Osteoblast (primary cell): ENCODE measurements at regions not wholly inside any gene's neighbourhood (a gene's known extent, or its start where the extent isn't known, plus 50 kb on each side); places are given as distances from the start of the nearest gene placed in this dataset.

Source experiments
- DNase-seq: peaks from one replicate; pipeline ENCODE4 v3.0.0; 2011; ENCODE audit warnings: low spot score, mixed read lengths; ENCODE audit not compliant: insufficient read length; ENCODE audit errors: missing footprints
- H2AFZ ChIP-seq: 2 replicates; pipeline ENCODE4 v1.6.0; 2011; ENCODE audit warnings: mild to moderate bottlenecking, low read length
- H3K27ac ChIP-seq: 2 replicates; pipeline ENCODE4 v1.5.1; 2011; ENCODE audit warnings: mild to moderate bottlenecking, low read depth, low read length, moderate library complexity
- H3K27me3 ChIP-seq: 2 replicates; pipeline ENCODE4 v1.6.0; 2012; ENCODE audit warnings: mild to moderate bottlenecking, control low read depth, inconsistent platforms, low read length, moderate library complexity; ENCODE audit not compliant: insufficient read depth
- H3K36me3 ChIP-seq: 2 replicates; pipeline ENCODE4 v1.5.1; 2011; ENCODE audit warnings: mild to moderate bottlenecking, low read length, control low read depth, moderate library complexity; ENCODE audit not compliant: insufficient read depth
- H3K4me1 ChIP-seq: 2 replicates; pipeline ENCODE4 v1.5.1; 2011; ENCODE audit warnings: mild to moderate bottlenecking, low read length, control low read depth, moderate library complexity; ENCODE audit not compliant: insufficient read depth
- H3K4me2 ChIP-seq: 2 replicates; pipeline ENCODE4 v1.6.0; 2011; ENCODE audit warnings: mild to moderate bottlenecking, low read length; ENCODE audit not compliant: insufficient read depth
- H3K4me3 ChIP-seq: fragments of 200-600 bp; sonication (generic); 3 replicates; pipeline ENCODE4 v1.5.1; 2012; ENCODE audit warnings: mild to moderate bottlenecking, low read length, inconsistent platforms; ENCODE audit not compliant: insufficient read depth
- H3K79me2 ChIP-seq: 2 replicates; pipeline ENCODE4 v1.6.0; 2012; ENCODE audit warnings: mild to moderate bottlenecking, low read length, control low read depth, inconsistent platforms; ENCODE audit not compliant: insufficient read depth
- H3K9me3 ChIP-seq: 2 replicates; pipeline ENCODE4 v1.5.1; 2011; ENCODE audit warnings: low read depth, low read length, control low read depth
- H4K20me1 ChIP-seq: 2 replicates; pipeline ENCODE4 v1.6.0; 2012; ENCODE audit warnings: mild to moderate bottlenecking, low read length, control low read depth; ENCODE audit not compliant: insufficient read depth
- TF ChIP-seq, protein P1 (sequence below): IDR thresholded peaks from 2 replicates; pipeline ENCODE4 v1.5.1; 2011; ENCODE audit warnings: mild to moderate bottlenecking, low read depth, low read length, moderate library complexity; ENCODE audit errors: extremely low read depth

GRCh38 chr9:21580636-21581378, 98.7 kb upstream of the IFNE start:
- Histone ChIP-seq H3K27ac (peak overlapping the region; percentile 94), H3K79me2 (peaks cover 3% of the 10 kb centered on the region), H3K27me3 (no peaks in the 10 kb centered on the region), H3K36me3 (no peaks in the 10 kb centered on the region), H4K20me1 (no peaks in the 10 kb centered on the region), H2AFZ (no peak overlapping the region), H3K4me1 (peaks cover 50% of the 10 kb centered on the region), H3K4me2 (peak overlapping the region; percentile 73), H3K9me3 (no peaks in the 10 kb centered on the region), H3K4me3 (peak overlapping the region; percentile 14)
- no peak for DNase-seq
- TF ChIP-seq, protein P1, sequence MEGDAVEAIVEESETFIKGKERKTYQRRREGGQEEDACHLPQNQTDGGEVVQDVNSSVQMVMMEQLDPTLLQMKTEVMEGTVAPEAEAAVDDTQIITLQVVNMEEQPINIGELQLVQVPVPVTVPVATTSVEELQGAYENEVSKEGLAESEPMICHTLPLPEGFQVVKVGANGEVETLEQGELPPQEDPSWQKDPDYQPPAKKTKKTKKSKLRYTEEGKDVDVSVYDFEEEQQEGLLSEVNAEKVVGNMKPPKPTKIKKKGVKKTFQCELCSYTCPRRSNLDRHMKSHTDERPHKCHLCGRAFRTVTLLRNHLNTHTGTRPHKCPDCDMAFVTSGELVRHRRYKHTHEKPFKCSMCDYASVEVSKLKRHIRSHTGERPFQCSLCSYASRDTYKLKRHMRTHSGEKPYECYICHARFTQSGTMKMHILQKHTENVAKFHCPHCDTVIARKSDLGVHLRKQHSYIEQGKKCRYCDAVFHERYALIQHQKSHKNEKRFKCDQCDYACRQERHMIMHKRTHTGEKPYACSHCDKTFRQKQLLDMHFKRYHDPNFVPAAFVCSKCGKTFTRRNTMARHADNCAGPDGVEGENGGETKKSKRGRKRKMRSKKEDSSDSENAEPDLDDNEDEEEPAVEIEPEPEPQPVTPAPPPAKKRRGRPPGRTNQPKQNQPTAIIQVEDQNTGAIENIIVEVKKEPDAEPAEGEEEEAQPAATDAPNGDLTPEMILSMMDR: no peak

DNA sequence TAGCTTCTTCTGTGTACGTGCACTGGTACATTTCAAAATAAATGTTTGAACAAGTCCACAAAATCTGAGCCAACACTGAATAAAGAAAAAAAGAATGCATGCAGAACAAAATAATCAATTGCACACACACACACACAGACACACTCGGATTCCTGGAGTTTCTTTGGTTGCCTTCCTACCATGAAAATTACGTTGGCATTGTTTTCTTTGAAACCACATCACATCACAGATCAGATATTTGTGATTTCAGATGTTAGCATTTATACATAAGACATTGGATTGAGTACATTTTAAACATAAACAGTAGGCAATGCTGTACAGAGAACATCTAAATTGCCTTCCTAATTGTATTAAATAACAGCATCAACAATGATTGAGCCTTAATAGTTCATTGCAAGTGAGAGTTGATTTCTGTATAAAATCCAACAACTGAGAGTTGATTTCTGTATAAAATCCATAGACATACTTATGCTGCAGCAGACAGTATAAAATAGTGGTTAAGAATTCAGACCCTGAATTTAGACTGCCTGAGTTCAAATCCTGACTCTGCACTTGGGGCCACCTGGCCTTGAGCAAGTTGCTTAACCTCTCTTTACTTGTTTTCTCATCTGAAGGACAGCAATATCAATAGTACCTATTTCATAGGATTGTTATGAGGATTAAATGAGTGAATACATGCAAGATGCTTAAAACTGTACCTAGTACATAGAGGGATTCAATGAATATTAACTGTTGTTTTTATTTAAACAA, 101.7 kb upstream of the IFNE start:
- TF ChIP-seq, protein P1: no peak
- H3K4me2 ChIP-seq: peak overlapping the region; percentile 67
- H3K27me3 ChIP-seq: no peaks in the 10 kb centered on the region
- H3K4me3 ChIP-seq: no peak overlapping the region
- H2AFZ ChIP-seq: peak overlapping the region; percentile 81
- no peaks in the 10 kb centered on the region for H3K9me3 ChIP-seq
- no peak for DNase-seq
- H3K36me3 ChIP-seq: no peaks in the 10 kb centered on the region
- peaks cover 44% of the 10 kb centered on the region for H3K4me1 ChIP-seq
- no peaks in the 10 kb centered on the region for H4K20me1 ChIP-seq
- peak overlapping the region; percentile 46 for H3K27ac ChIP-seq
- peaks cover 8% of the 10 kb centered on the region for H3K79me2 ChIP-seq

DNA sequence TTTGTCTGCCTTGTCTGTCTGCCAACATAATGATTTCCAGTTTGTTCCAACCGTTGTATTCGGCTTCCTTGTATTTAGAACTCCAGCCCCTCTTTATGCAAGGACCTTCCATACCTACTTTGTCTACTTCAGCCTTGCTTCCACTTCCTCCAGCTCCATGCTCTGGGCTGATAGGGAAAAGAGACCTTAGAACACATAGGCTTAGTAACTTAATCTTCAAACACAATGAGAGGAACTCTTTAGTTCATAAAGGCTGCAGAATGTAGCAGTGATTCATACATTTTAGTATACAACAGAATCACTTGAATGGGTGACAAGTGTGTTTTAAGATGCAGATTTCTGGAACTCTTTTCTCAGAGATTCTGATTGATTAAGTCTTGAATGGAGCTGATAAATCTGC, 102.8 kb upstream of the IFNE start:
- peaks cover 14% of the 10 kb centered on the region for H3K79me2 ChIP-seq
- peak overlapping the region; percentile 3 for H3K27ac ChIP-seq
- TF ChIP-seq, protein P1: no peak
- no peaks in the 10 kb centered on the region for H3K27me3 ChIP-seq
- no peak overlapping the region for H2AFZ ChIP-seq
- no peaks in the 10 kb centered on the region for H3K36me3 ChIP-seq
- H3K9me3 ChIP-seq: no peaks in the 10 kb centered on the region
- no peak overlapping the region for H3K4me3 ChIP-seq
- H3K4me1 ChIP-seq: peaks cover 47% of the 10 kb centered on the region
- H3K4me2 ChIP-seq: no peak overlapping the region
- DNase-seq: no peak
- H4K20me1 ChIP-seq: no peaks in the 10 kb centered on the region
